K562 (cell line): ENCODE measurements at regions not wholly inside any gene's neighbourhood (a gene's known extent, or its start where the extent isn't known, plus 50 kb on each side); places are given as distances from the start of the nearest gene placed in this dataset.

ENCODE experiments used
- ATAC-seq: fragments of 200-7000 bp; cut with Tn5 transposase; 3 replicates; pipeline ENCODE4 v1.9.1; 2020; ENCODE audit warnings: moderate library complexity
- BruUV-seq: library from RNA; stranded (reverse); fragments of 400-500 nt; replicated peaks from 2 replicates; lab custom pipeline; 2021; lab: Mats Ljungman, UMichigan
- CTCF ChIA-PET: fragments of 300-600 bp; formaldehyde crosslinking; extraction: SDS; loops from one replicate; lab custom pipeline; 2021; ENCODE audit warnings: low intra/inter-chr PET ratio; lab: Yijun Ruan, JAX
- POLR2A ChIA-PET: fragments of 300-600, 350-650 bp; sonication (Branson Sonifier 250); formaldehyde crosslinking; extraction: SDS; loops from one replicate; lab custom pipeline; 2021; ENCODE audit warnings: antibody characterized with exemption, inconsistent platforms; lab: Yijun Ruan, JAX
- DNase-seq, 4 experiments: peaks; one replicate each; pipeline versions ENCODE4 v3.0.0 to v3.0.0-alpha.2; 2011 to 2018; ENCODE audit warnings: low spot score in 3 of 4, mixed read lengths in 3 of 4; ENCODE audit errors: extremely low read depth in 1 of 4
- FAIRE-seq: peaks from 2 replicates; lab custom pipeline; 2011; peaks lifted over from hg19 to GRCh38; lab: Jason Lieb, UNC
- H2AFZ ChIP-seq: 2 replicates; pipeline ENCODE4 v1.6.0; 2011; ENCODE audit warnings: low read depth, low read length, control low read depth, inconsistent platforms
- H3K27ac ChIP-seq: fragments of 200-600 bp; 3 replicates; pipeline ENCODE4 v1.8.0; 2011; ENCODE audit warnings: low read depth, mild to moderate bottlenecking, control low read depth, inconsistent platforms, low read length, moderate library complexity, mixed read lengths; ENCODE audit errors: extremely low read depth
- H3K27me3 ChIP-seq, 2 experiments: fragments of 300-600 bp in 1 of 2; 2 replicates in 1 of 2; 3 replicates in 1 of 2; pipeline versions ENCODE4 v1.6.0 to v1.8.0; 2011; ENCODE audit warnings: inconsistent platforms in 2 of 2, low read length in 2 of 2, mild to moderate bottlenecking in 1 of 2, mixed read lengths in 1 of 2, moderate library complexity in 1 of 2; ENCODE audit not compliant: control insufficient read depth in 2 of 2, insufficient read depth in 2 of 2
- H3K36me3 ChIP-seq: fragments of 300-600 bp; 3 replicates; pipeline ENCODE4 v1.8.0; 2011; ENCODE audit warnings: mild to moderate bottlenecking, low read length, inconsistent platforms; ENCODE audit not compliant: control insufficient read depth, insufficient read depth
- H3K4me1 ChIP-seq, 2 experiments: fragments of 200-600 bp in 1 of 2; replicated peaks in 1 of 2; 2 replicates in 1 of 2; 3 replicates in 1 of 2; pipeline versions ENCODE4 v1.5.1 to v1.8.0; 2011; ENCODE audit warnings: inconsistent platforms in 2 of 2, low read length in 2 of 2, mild to moderate bottlenecking in 1 of 2, mixed read lengths in 1 of 2, moderate library complexity in 1 of 2; ENCODE audit not compliant: control insufficient read depth in 2 of 2, insufficient read depth in 2 of 2
- H3K4me2 ChIP-seq: 2 replicates; pipeline ENCODE4 v1.6.1; 2011; ENCODE audit warnings: low read length, control low read depth, inconsistent platforms, mixed read lengths; ENCODE audit not compliant: insufficient read depth
- H3K4me3 ChIP-seq: fragments of 200-600 bp; sonication (generic), shearing (Covaris generic); 2 replicates; pipeline ENCODE4 v1.5.1; 2016; ENCODE audit warnings: control low read depth, inconsistent platforms
- H3K79me2 ChIP-seq: fragments of 200-600 bp; 3 replicates; pipeline ENCODE4 v1.8.0; 2011; ENCODE audit warnings: low read length, inconsistent platforms; ENCODE audit not compliant: control insufficient read depth, insufficient read depth
- H3K9ac ChIP-seq, 2 experiments: 2 replicates each; pipeline versions ENCODE4 v1.6.0 to v1.6.1; 2011; ENCODE audit warnings: low read depth in 2 of 2, low read length in 2 of 2, control low read depth in 1 of 2, inconsistent platforms in 1 of 2, mild to moderate bottlenecking in 1 of 2, mixed read lengths in 1 of 2; ENCODE audit not compliant: insufficient read depth in 1 of 2
- H3K9me1 ChIP-seq: one replicate; pipeline ENCODE4 v1.6.0; 2011; ENCODE audit warnings: inconsistent platforms, mild to moderate bottlenecking, low read length, moderate library complexity; ENCODE audit not compliant: control insufficient read depth, insufficient read depth
- H3K9me3 ChIP-seq: replicated peaks from 2 replicates; pipeline ENCODE4 v1.5.1; 2011; ENCODE audit warnings: low read depth, low read length, inconsistent platforms; ENCODE audit not compliant: control insufficient read depth, insufficient read depth
- H4K20me1 ChIP-seq: replicated peaks from 2 replicates; pipeline ENCODE4 v1.6.1; 2011; ENCODE audit warnings: low read length, inconsistent platforms, mixed read lengths; ENCODE audit not compliant: control insufficient read depth, insufficient read depth
- DLX4 ChIP-seq: fragments of 250-450 bp; sonication (Bioruptor Pico); IDR thresholded peaks from 2 replicates; pipeline ENCODE4 v1.6.1; 2021; ENCODE audit warnings: mild to moderate bottlenecking
- HDAC3 ChIP-seq: fragments of 450-650 bp; IDR thresholded peaks from 2 replicates; pipeline ENCODE4 v1.6.1; 2018; ENCODE audit warnings: borderline replicate concordance, mild to moderate bottlenecking, moderate library complexity; ENCODE audit not compliant: partially characterized antibody
- HNRNPUL1 ChIP-seq: fragments of 200-400 bp; formaldehyde crosslinking; IDR thresholded peaks from 2 replicates; pipeline ENCODE4 v1.6.1; 2017; ENCODE audit warnings: low read length
- KAT7 ChIP-seq: sonication (generic); formaldehyde crosslinking; IDR thresholded peaks from 2 replicates; pipeline ENCODE4 v1.8.0; 2022; ENCODE audit warnings: missing genetic modification reagents, mild to moderate bottlenecking, borderline replicate concordance
- MTA3 ChIP-seq: fragments of 450-650 bp; formaldehyde crosslinking; IDR thresholded peaks from 2 replicates; pipeline ENCODE4 v1.6.1; 2017; ENCODE audit warnings: mild to moderate bottlenecking, borderline replicate concordance
- NELFE ChIP-seq: IDR thresholded peaks from 2 replicates; pipeline ENCODE4 v1.6.1; 2011; ENCODE audit warnings: mild to moderate bottlenecking; ENCODE audit not compliant: insufficient read depth, insufficient read length
- POLR2AphosphoS2 ChIP-seq: IDR thresholded peaks from 2 replicates; pipeline ENCODE4 v1.6.1; 2012; ENCODE audit warnings: low read length, improper control_type of control experiment
- POLR3G ChIP-seq: IDR thresholded peaks from 2 replicates; pipeline ENCODE4 v1.6.1; 2011; ENCODE audit not compliant: insufficient read length, insufficient replicate concordance; ENCODE audit errors: extremely low read depth
- RBM22 ChIP-seq: fragments of 200-400 bp; formaldehyde crosslinking; IDR thresholded peaks from 2 replicates; pipeline ENCODE4 v1.6.1; 2018; ENCODE audit warnings: low read length, low read depth; ENCODE audit not compliant: poor library complexity, severe bottlenecking
- SAP30 ChIP-seq: fragments of 200-600 bp; sonication (generic); IDR thresholded peaks from 2 replicates; pipeline ENCODE4 v1.6.1; 2012; ENCODE audit warnings: borderline replicate concordance, low read depth, mild to moderate bottlenecking, moderate library complexity, low read length, control low read depth, inconsistent platforms; ENCODE audit not compliant: insufficient read depth, poor library complexity, severe bottlenecking
- SRSF9 ChIP-seq: fragments of 200-400 bp; formaldehyde crosslinking; IDR thresholded peaks from 2 replicates; pipeline ENCODE4 v1.6.1; 2017; ENCODE audit warnings: low read depth, low read length, borderline replicate concordance
- U2AF1 ChIP-seq: fragments of 200-400 bp; formaldehyde crosslinking; optimal IDR thresholded peaks from 2 replicates; pipeline ENCODE3; 2017; ENCODE audit warnings: mild to moderate bottlenecking, low read depth, low read length, moderate library complexity
- ZNF551 ChIP-seq: fragments of 250-450 bp; sonication (Bioruptor Pico); IDR thresholded peaks from 2 replicates; pipeline ENCODE4 v1.5.0; 2021; ENCODE audit warnings: mild to moderate bottlenecking, moderate library complexity
- WGBS: fragments of 100-300 bp; shearing (Covaris generic); methylation state at CpG from one replicate; pipeline ENCODE4 v1.1.6; 2016; ENCODE audit warnings: low coverage, mixed read lengths; ENCODE audit not compliant: insufficient coverage; ENCODE audit errors: missing lambda C conversion rate; 5-methylcytosine and 5-hydroxymethylcytosine counted together
- in situ Hi-C: fragments of 300-500 bp; cut with MboI; formaldehyde crosslinking; loops from 4 replicates; pipeline ENCODE4 v1.15.0; 2018; ENCODE audit warnings: inconsistent platforms, mixed read lengths
- intact Hi-C: fragments of 100-400 bp; cut with micrococcal nuclease; formaldehyde crosslinking; loops from 2 replicates; pipeline ENCODE4 v1.14.2; 2022

- FAIRE-seq (no peak), DNase-seq (no peak), ATAC-seq (no peak)
- no peaks in the 10 kb centered on the region for H3K79me2 ChIP-seq
- TF ChIP-seq POLR2AphosphoS2 (no peak), MTA3 (no peak), SAP30 (no peak), DLX4 (CRISPR knock-in tag) (no peak), ZNF551 (CRISPR knock-in tag) (no peak), HNRNPUL1 (no peak), NELFE (no peak), RBM22 (no peak), POLR3G (no peak), HDAC3 (no peak), U2AF1 (no peak), KAT7 (CRISPR knock-in tag) (no peak), SRSF9 (no peak)
- ChIA-PET CTCF (no interaction called here), POLR2A (interaction anchor here (0.7 kb wide), 1 partner anchor 9 kb away, joined by 3 read pairs; no protein-coding TSS in a partner anchor)
- no peak overlapping the region for H3K27ac ChIP-seq
- WGBS = 0% methylated on average over 3 of the region's 3 CpGs
- in situ Hi-C loops (no loop called here), intact Hi-C loops (no loop called here)
- BruUV-seq = no TSS peak
- H3K27me3 ChIP-seq = peaks cover 2 to 33% of the 10 kb centered on the region in 2 experiments; a peak in 2 of 5 replicates
- H3K9me3 ChIP-seq = no peaks in the 10 kb centered on the region
- H4K20me1 ChIP-seq = peaks cover 5% of the 10 kb centered on the region; the same call in 1 of the 2 replicates
- no peak overlapping the region for H3K4me2 ChIP-seq
- H3K36me3 ChIP-seq = no peaks in the 10 kb centered on the region
- H3K9ac ChIP-seq = no peak overlapping the region
- H3K4me3 ChIP-seq = no peak overlapping the region
- H3K4me1 ChIP-seq = no peaks in the 10 kb centered on the region
- H3K9me1 ChIP-seq = no peaks in the 10 kb centered on the region
- no peak overlapping the region for H2AFZ ChIP-seq
These were observed 215.5 kb downstream of the BUD13 start for GRCh38 chr11:116557282-116557681.
